ENCODE measurements at regions not wholly inside any gene's neighbourhood (a gene's known extent, or its start where the extent isn't known, plus 50 kb on each side); places are given as distances from the start of the nearest gene placed in this dataset.

GRCh38 chr18:10018289-10018688 lies 104.5 kb downstream of the VAPA start:
- Histone ChIP-seq H3K4me3 (ENCODE audit: low read depth in 1 of 2, low read length in 2 of 2) (no peak overlapping the region), H3K27ac (ENCODE audit: low read depth in 2 of 2, low read length in 1 of 2) (no peak overlapping the region), H3K4me1 (ENCODE audit: control insufficient read depth in 2 of 2, insufficient read depth in 2 of 2, low read length in 1 of 2) (peaks cover 4% of the 10 kb centered on the region in 2 donors), H3K36me3 (ENCODE audit: control insufficient read depth in 2 of 2, insufficient read depth in 2 of 2, low read length in 1 of 2) (no peaks in the 10 kb centered on the region), H3K9me3 (ENCODE audit: control insufficient read depth in 2 of 2, insufficient read depth in 1 of 2, low read depth in 1 of 2, low read length in 1 of 2) (no peaks in the 10 kb centered on the region), H3K27me3 (ENCODE audit: control insufficient read depth in 1 of 2, insufficient read depth in 2 of 2, low read length in 2 of 2) (no peaks in the 10 kb centered on the region)
- WGBS, 2 donors = 97 to 98% methylated on average over 5 of the region's 5 CpGs

GRCh38 chr18:10020171-10020570 lies 106.4 kb downstream of the VAPA start:
- Histone ChIP-seq H3K4me1 (ENCODE audit: control insufficient read depth in 2 of 2, insufficient read depth in 2 of 2, low read length in 1 of 2) (peaks cover 4% of the 10 kb centered on the region in 2 donors), H3K27ac (ENCODE audit: low read depth in 2 of 2, low read length in 1 of 2) (no peak overlapping the region), H3K27me3 (ENCODE audit: control insufficient read depth in 1 of 2, insufficient read depth in 2 of 2, low read length in 2 of 2) (no peaks in the 10 kb centered on the region), H3K36me3 (ENCODE audit: control insufficient read depth in 2 of 2, insufficient read depth in 2 of 2, low read length in 1 of 2) (no peaks in the 10 kb centered on the region), H3K4me3 (ENCODE audit: low read depth in 1 of 2, low read length in 2 of 2) (no peak overlapping the region), H3K9me3 (ENCODE audit: control insufficient read depth in 2 of 2, insufficient read depth in 1 of 2, low read depth in 1 of 2, low read length in 1 of 2) (no peaks in the 10 kb centered on the region)
- WGBS, 2 donors = 46 to 47% methylated on average over 6 of the region's 6 CpGs

- H3K36me3 ChIP-seq (ENCODE audit: control insufficient read depth in 2 of 2, insufficient read depth in 2 of 2, low read length in 1 of 2) = no peaks in the 10 kb centered on the region
- 88 to 96% methylated on average over 4 of the region's 4 CpGs for WGBS, 2 donors
- H3K9me3 ChIP-seq (ENCODE audit: control insufficient read depth in 2 of 2, insufficient read depth in 1 of 2, low read depth in 1 of 2, low read length in 1 of 2) = no peaks in the 10 kb centered on the region
- no peak overlapping the region for H3K4me3 ChIP-seq (ENCODE audit: low read depth in 1 of 2, low read length in 2 of 2)
- no peaks in the 10 kb centered on the region for H3K27me3 ChIP-seq (ENCODE audit: control insufficient read depth in 1 of 2, insufficient read depth in 2 of 2, low read length in 2 of 2)
- no peak overlapping the region for H3K27ac ChIP-seq (ENCODE audit: low read depth in 2 of 2, low read length in 1 of 2)
- no peaks in the 10 kb centered on the region for H3K4me1 ChIP-seq (ENCODE audit: control insufficient read depth in 2 of 2, insufficient read depth in 2 of 2, low read length in 1 of 2)
Measured at GRCh38 chr18:10022365-10022764, 108.5 kb downstream of the VAPA start.

- no peak overlapping the region for H3K4me3 ChIP-seq (ENCODE audit: low read depth in 1 of 2, low read length in 2 of 2)
- H3K4me1 ChIP-seq (ENCODE audit: control insufficient read depth in 2 of 2, insufficient read depth in 2 of 2, low read length in 1 of 2) = no peaks in the 10 kb centered on the region
- H3K9me3 ChIP-seq (ENCODE audit: control insufficient read depth in 2 of 2, insufficient read depth in 1 of 2, low read depth in 1 of 2, low read length in 1 of 2) = no peaks in the 10 kb centered on the region
- 74 to 82% methylated on average over 10 of the region's 10 CpGs for WGBS, 2 donors
- H3K27me3 ChIP-seq (ENCODE audit: control insufficient read depth in 1 of 2, insufficient read depth in 2 of 2, low read length in 2 of 2) = no peaks in the 10 kb centered on the region
- no peaks in the 10 kb centered on the region for H3K36me3 ChIP-seq (ENCODE audit: control insufficient read depth in 2 of 2, insufficient read depth in 2 of 2, low read length in 1 of 2)
- no peak overlapping the region for H3K27ac ChIP-seq (ENCODE audit: low read depth in 2 of 2, low read length in 1 of 2)
Measured at GRCh38 chr18:10023853-10024570, 110.2 kb downstream of the VAPA start.

GRCh38 chr18:10025711-10026670 lies 112.2 kb downstream of the VAPA start:
- Histone ChIP-seq H3K4me1 (ENCODE audit: control insufficient read depth in 2 of 2, insufficient read depth in 2 of 2, low read length in 1 of 2) (no peaks in the 10 kb centered on the region), H3K36me3 (ENCODE audit: control insufficient read depth in 2 of 2, insufficient read depth in 2 of 2, low read length in 1 of 2) (no peaks in the 10 kb centered on the region), H3K4me3 (ENCODE audit: low read depth in 1 of 2, low read length in 2 of 2) (no peak overlapping the region), H3K27ac (ENCODE audit: low read depth in 2 of 2, low read length in 1 of 2) (no peak overlapping the region), H3K9me3 (ENCODE audit: control insufficient read depth in 2 of 2, insufficient read depth in 1 of 2, low read depth in 1 of 2, low read length in 1 of 2) (no peaks in the 10 kb centered on the region), H3K27me3 (ENCODE audit: control insufficient read depth in 1 of 2, insufficient read depth in 2 of 2, low read length in 2 of 2) (no peaks in the 10 kb centered on the region)
- WGBS, 2 donors = 90 to 91% methylated on average over 15 of the region's 15 CpGs

GRCh38 chr18:10027031-10027430 lies 113.2 kb downstream of the VAPA start:
- 84 to 91% methylated on average over 4 of the region's 4 CpGs for WGBS, 2 donors
- Histone ChIP-seq H3K4me1 (ENCODE audit: control insufficient read depth in 2 of 2, insufficient read depth in 2 of 2, low read length in 1 of 2) (no peaks in the 10 kb centered on the region), H3K9me3 (ENCODE audit: control insufficient read depth in 2 of 2, insufficient read depth in 1 of 2, low read depth in 1 of 2, low read length in 1 of 2) (no peaks in the 10 kb centered on the region), H3K27ac (ENCODE audit: low read depth in 2 of 2, low read length in 1 of 2) (no peak overlapping the region), H3K27me3 (ENCODE audit: control insufficient read depth in 1 of 2, insufficient read depth in 2 of 2, low read length in 2 of 2) (no peaks in the 10 kb centered on the region), H3K4me3 (ENCODE audit: low read depth in 1 of 2, low read length in 2 of 2) (no peak overlapping the region), H3K36me3 (ENCODE audit: control insufficient read depth in 2 of 2, insufficient read depth in 2 of 2, low read length in 1 of 2) (no peaks in the 10 kb centered on the region)

- WGBS, 2 donors = 96% methylated on average over 3 of the region's 3 CpGs
- H3K27ac ChIP-seq (ENCODE audit: low read depth in 2 of 2, low read length in 1 of 2) = no peak overlapping the region
- H3K4me3 ChIP-seq (ENCODE audit: low read depth in 1 of 2, low read length in 2 of 2) = no peak overlapping the region
- no peaks in the 10 kb centered on the region for H3K9me3 ChIP-seq (ENCODE audit: control insufficient read depth in 2 of 2, insufficient read depth in 1 of 2, low read depth in 1 of 2, low read length in 1 of 2)
- no peaks in the 10 kb centered on the region for H3K36me3 ChIP-seq (ENCODE audit: control insufficient read depth in 2 of 2, insufficient read depth in 2 of 2, low read length in 1 of 2)
- H3K4me1 ChIP-seq (ENCODE audit: control insufficient read depth in 2 of 2, insufficient read depth in 2 of 2, low read length in 1 of 2) = no peaks in the 10 kb centered on the region
- no peaks in the 10 kb centered on the region for H3K27me3 ChIP-seq (ENCODE audit: control insufficient read depth in 1 of 2, insufficient read depth in 2 of 2, low read length in 2 of 2)
Measured at GRCh38 chr18:10027461-10027860, 113.6 kb downstream of the VAPA start.

GRCh38 chr18:10029711-10030110 lies 115.9 kb downstream of the VAPA start:
- Histone ChIP-seq H3K36me3 (ENCODE audit: control insufficient read depth in 2 of 2, insufficient read depth in 2 of 2, low read length in 1 of 2) (no peaks in the 10 kb centered on the region), H3K9me3 (ENCODE audit: control insufficient read depth in 2 of 2, insufficient read depth in 1 of 2, low read depth in 1 of 2, low read length in 1 of 2) (no peaks in the 10 kb centered on the region), H3K4me3 (ENCODE audit: low read depth in 1 of 2, low read length in 2 of 2) (no peak overlapping the region), H3K27me3 (ENCODE audit: control insufficient read depth in 1 of 2, insufficient read depth in 2 of 2, low read length in 2 of 2) (no peaks in the 10 kb centered on the region), H3K27ac (ENCODE audit: low read depth in 2 of 2, low read length in 1 of 2) (no peak overlapping the region), H3K4me1 (ENCODE audit: control insufficient read depth in 2 of 2, insufficient read depth in 2 of 2, low read length in 1 of 2) (no peaks in the 10 kb centered on the region)
- 88 to 91% methylated on average over 10 of the region's 10 CpGs for WGBS, 2 donors

- no peaks in the 10 kb centered on the region for H3K36me3 ChIP-seq (ENCODE audit: control insufficient read depth in 2 of 2, insufficient read depth in 2 of 2, low read length in 1 of 2)
- 91% methylated on average over 25 of the region's 25 CpGs for WGBS, 2 donors
- H3K27ac ChIP-seq (ENCODE audit: low read depth in 2 of 2, low read length in 1 of 2) = no peak overlapping the region
- no peak overlapping the region for H3K4me3 ChIP-seq (ENCODE audit: low read depth in 1 of 2, low read length in 2 of 2)
- peaks cover 0 to 2% of the 10 kb centered on the region in 2 donors for H3K4me1 ChIP-seq (ENCODE audit: control insufficient read depth in 2 of 2, insufficient read depth in 2 of 2, low read length in 1 of 2)
- no peaks in the 10 kb centered on the region for H3K9me3 ChIP-seq (ENCODE audit: control insufficient read depth in 2 of 2, insufficient read depth in 1 of 2, low read depth in 1 of 2, low read length in 1 of 2)
- H3K27me3 ChIP-seq (ENCODE audit: control insufficient read depth in 1 of 2, insufficient read depth in 2 of 2, low read length in 2 of 2) = no peaks in the 10 kb centered on the region
Measured at GRCh38 chr18:10030816-10031541, 117.2 kb downstream of the VAPA start.
